GM12874 (cell line): ENCODE measurements at regions not wholly inside any gene's neighbourhood (a gene's known extent, or its start where the extent isn't known, plus 50 kb on each side); places are given as distances from the start of the nearest gene placed in this dataset.

Experiments
- CTCF ChIP-seq: IDR thresholded peaks from 2 replicates; pipeline ENCODE4 v1.5.1; 2011; ENCODE audit warnings: low read depth, mild to moderate bottlenecking, control low read depth, low read length, moderate library complexity; ENCODE audit not compliant: insufficient read depth

- no peak for TF ChIP-seq CTCF
These were observed 181.1 kb upstream of the TENT5A start for GRCh38 chr6:81933608-81934051.

- TF ChIP-seq CTCF: no peak
These were observed 180.6 kb upstream of the TENT5A start for GRCh38 chr6:81933089-81933488.

DNA sequence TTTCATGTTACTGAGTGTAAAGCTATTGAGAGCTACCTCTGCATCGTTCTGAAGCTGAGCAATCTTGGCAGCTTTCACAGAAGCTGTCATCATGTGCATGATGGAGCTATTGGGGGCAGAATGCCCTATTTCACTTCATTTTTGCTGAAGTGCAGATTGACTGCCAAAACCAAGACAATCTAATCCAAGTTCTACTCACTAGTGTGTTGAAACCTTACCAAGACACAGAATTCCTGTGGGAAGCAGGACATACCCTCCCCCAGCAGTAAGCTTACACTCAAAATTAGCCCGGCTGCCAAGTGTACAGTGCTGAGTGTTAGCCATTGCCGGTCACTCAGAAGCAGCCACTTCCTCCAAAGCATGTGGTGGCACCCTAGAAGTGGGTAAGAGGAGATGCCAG is 177.3 kb upstream of the TENT5A start:
- TF ChIP-seq CTCF: no peak

DNA sequence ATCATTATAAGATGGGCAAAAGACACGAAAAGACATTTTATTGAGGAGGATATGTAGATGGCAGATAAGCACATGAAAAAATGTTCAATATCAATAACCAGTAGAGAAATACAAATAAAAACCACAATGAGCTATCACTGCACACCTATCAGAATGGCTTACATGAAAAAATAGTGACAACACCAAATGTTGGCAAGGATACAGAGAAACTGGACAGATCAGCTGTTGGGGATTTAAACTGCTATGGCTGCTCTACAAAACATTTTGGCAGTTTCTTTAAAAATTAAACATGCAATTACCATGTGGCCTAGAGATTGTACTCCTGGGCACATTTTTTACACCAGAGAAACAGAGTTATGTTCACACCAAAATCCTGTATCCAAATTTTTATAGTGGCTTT is 172.7 kb upstream of the TENT5A start:
- TF ChIP-seq CTCF: no peak

DNA sequence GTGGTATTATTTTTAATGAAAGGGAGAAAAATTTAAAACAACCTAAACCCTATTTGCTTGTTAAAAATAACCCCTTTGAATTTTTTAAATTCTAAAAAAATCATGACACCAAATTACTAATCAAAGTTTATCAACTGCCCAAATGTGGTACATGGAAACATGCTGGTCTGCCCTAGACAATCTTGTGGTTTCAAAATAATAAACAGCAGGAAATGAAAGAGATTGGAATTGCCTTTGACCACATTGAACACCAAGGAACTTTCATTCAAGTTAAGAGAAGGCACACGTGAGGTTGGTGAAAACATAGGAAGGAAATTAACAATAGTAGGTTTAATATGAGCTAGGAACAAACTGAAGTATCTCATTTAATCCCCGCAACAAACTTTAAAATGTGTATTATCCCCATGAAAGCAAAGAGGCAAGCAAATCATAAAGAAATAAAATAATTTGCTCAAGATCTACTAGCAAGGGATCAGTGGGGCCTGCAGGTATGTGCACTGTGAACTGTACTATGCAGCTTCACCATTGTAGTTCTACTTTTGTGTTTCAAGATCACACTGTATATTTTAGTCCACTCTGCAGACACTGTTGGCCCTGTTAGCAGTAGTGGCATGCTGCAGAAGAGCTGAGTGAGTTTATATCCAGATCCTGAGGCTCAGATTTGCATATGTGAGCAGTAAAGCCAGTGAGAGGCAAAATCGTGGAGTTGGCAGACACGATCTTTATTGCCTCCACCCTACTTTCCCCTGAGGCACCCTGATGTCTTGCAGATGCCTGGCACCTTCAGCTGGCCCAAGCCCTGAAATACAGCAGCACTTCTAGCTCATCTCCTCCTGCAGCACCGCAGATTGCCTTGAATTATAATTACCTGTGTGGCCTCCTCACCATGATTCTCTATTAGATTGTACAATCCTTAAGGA is 157.8 kb upstream of the TENT5A start:
- TF ChIP-seq CTCF: no peak

DNA sequence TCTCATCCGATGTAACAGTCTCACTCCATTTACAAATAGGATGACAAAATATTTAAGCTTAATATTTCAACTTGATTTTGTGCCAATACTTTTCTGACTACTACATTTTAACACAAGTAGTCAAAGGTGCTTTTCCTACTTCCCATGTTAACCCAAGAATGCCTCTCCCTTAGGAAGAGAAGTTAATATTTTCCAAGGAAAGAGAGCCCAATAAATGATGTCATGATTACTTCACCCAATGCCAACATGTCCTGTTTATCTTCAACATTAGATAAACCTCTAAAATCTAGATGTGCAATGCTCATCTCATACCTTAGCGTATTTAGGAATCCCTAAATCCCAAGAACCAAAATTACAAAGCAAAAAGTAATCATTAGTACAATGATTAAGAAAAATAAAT is 156.7 kb upstream of the TENT5A start:
- TF ChIP-seq CTCF: no peak

DNA sequence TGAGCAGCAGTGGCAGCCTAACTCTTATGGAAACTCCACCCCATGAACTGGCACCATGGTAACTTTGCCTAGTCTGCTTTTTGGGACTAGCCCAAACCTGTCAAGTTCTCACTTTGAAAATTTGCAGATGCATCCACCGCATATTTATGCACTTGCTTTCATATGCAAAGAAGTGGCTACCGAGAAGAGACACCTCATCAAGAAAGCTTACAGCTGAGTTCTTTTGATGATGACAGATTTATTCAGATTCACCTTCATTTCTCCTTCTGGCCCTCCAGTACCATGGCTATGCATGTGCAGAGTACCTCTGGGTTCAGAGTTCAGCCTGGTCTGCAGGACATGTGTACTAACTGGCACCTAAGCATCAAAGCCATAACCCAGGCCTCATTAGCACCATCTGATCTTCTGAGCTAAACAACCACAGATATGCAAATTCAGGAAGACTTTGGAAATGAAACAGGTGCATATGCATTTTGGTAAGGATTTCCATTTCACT is 154.3 kb upstream of the TENT5A start:
- no peak for TF ChIP-seq CTCF
